HepG2 (cell line): ENCODE measurements at regions not wholly inside any gene's neighbourhood (a gene's known extent, or its start where the extent isn't known, plus 50 kb on each side); places are given as distances from the start of the nearest gene placed in this dataset.

ENCODE experiments used
- ATAC-seq: fragments of 200-7000 bp; cut with Tn5 transposase; 3 replicates; pipeline ENCODE4 v1.9.1; 2020; ENCODE audit warnings: mild to moderate bottlenecking, moderate library complexity
- BruUV-seq: library from RNA; stranded (reverse); fragments of 400-500 nt; replicated peaks from 2 replicates; lab custom pipeline; 2021; lab: Mats Ljungman, UMichigan
- CTCF ChIA-PET: fragments of 300-600 bp; formaldehyde crosslinking; extraction: SDS; loops from one replicate; lab custom pipeline; 2021; ENCODE audit warnings: low total read pairs, inconsistent platforms, low intra/inter-chr PET ratio; lab: Yijun Ruan, JAX
- POLR2A ChIA-PET: fragments of 350-600 bp; sonication (Branson Sonifier 250); formaldehyde crosslinking; loops from one replicate; lab custom pipeline; 2020; ENCODE audit warnings: antibody characterized with exemption, inconsistent platforms; lab: Yijun Ruan, JAX
- DNase-seq: peaks from one replicate; pipeline ENCODE4 v3.0.0-alpha.2; 2015; ENCODE audit warnings: low spot score
- FAIRE-seq: peaks from 3 replicates; lab custom pipeline; 2011; peaks lifted over from hg19 to GRCh38; lab: Jason Lieb, UNC
- H2AFZ ChIP-seq: one replicate; pipeline ENCODE4 v1.6.1; 2011; ENCODE audit warnings: low read length, inconsistent platforms
- H3K27ac ChIP-seq: fragments of 300-600 bp; 3 replicates; pipeline ENCODE4 v1.8.0; 2011; ENCODE audit warnings: mixed run types, mild to moderate bottlenecking, mixed read lengths, low read length, inconsistent platforms; ENCODE audit not compliant: insufficient read depth; ENCODE audit errors: extremely low read length
- H3K27me3 ChIP-seq, 2 experiments: fragments of 200-600 bp in 1 of 2; 2 replicates in 1 of 2; 3 replicates in 1 of 2; pipeline versions ENCODE4 v1.6.0 to v1.8.0; 2011; ENCODE audit warnings: low read length in 2 of 2, mild to moderate bottlenecking in 2 of 2, moderate library complexity in 2 of 2, inconsistent platforms in 1 of 2; ENCODE audit not compliant: insufficient read depth in 2 of 2, control insufficient read depth in 1 of 2
- H3K36me3 ChIP-seq, 2 experiments: fragments of 200-600 bp in 1 of 2; replicated peaks in 1 of 2; 2 replicates in 1 of 2; 3 replicates in 1 of 2; pipeline versions ENCODE4 v1.5.1 to v1.8.0; 2011; ENCODE audit warnings: low read length in 2 of 2, inconsistent platforms in 1 of 2; ENCODE audit not compliant: insufficient read depth in 2 of 2, control insufficient read depth in 1 of 2
- H3K4me1 ChIP-seq: 2 replicates; pipeline ENCODE4 v1.5.1; 2012; ENCODE audit warnings: low read length, inconsistent platforms; ENCODE audit not compliant: insufficient read depth
- H3K4me2 ChIP-seq: 2 replicates; pipeline ENCODE4 v1.6.0; 2011; ENCODE audit warnings: low read depth, low read length, inconsistent platforms
- H3K4me3 ChIP-seq, 3 experiments: fragments of 200-600 bp in 1 of 3; sonication (generic), shearing (Covaris generic) in 1 of 3; replicated peaks in 1 of 3; 2 replicates each; pipeline ENCODE4 v1.5.1; 2011 to 2016; ENCODE audit warnings: low read length in 3 of 3, inconsistent platforms in 2 of 3, low read depth in 2 of 3, mild to moderate bottlenecking in 2 of 3, control low read depth in 1 of 3, mixed read lengths in 1 of 3; ENCODE audit not compliant: insufficient read depth in 1 of 3
- H3K79me2 ChIP-seq: one replicate; pipeline ENCODE4 v1.6.1; 2011; ENCODE audit warnings: low read length, inconsistent platforms; ENCODE audit not compliant: insufficient read depth
- H3K9ac ChIP-seq: 2 replicates; pipeline ENCODE4 v1.6.0; 2011; ENCODE audit warnings: mild to moderate bottlenecking, low read depth, low read length, inconsistent platforms; ENCODE audit not compliant: insufficient read depth
- H3K9me3 ChIP-seq: 2 replicates; pipeline ENCODE4 v1.5.1; 2012; ENCODE audit warnings: mild to moderate bottlenecking, low read length
- H4K20me1 ChIP-seq: 2 replicates; pipeline ENCODE4 v1.6.0; 2011; ENCODE audit warnings: inconsistent platforms, mild to moderate bottlenecking, low read length, moderate library complexity; ENCODE audit not compliant: insufficient read depth
- FOXA3 ChIP-seq: IDR thresholded peaks from 2 replicates; pipeline ENCODE4 v1.6.1; 2016; ENCODE audit warnings: missing genetic modification reagents, missing compliant biosample characterization
- PPARG ChIP-seq: conservative IDR thresholded peaks from 2 replicates; pipeline ENCODE4 v1.6.1; 2016; ENCODE audit warnings: missing biosample characterization, missing genetic modification reagents
- SP5 ChIP-seq: IDR thresholded peaks from 2 replicates; pipeline ENCODE4 v1.6.1; 2016; ENCODE audit warnings: low read depth, borderline replicate concordance
- TAF15 ChIP-seq: fragments of 200-400 bp; formaldehyde crosslinking; IDR thresholded peaks from one replicate; pipeline ENCODE4 v1.6.1; 2018; ENCODE audit warnings: mild to moderate bottlenecking, low read depth, low read length; ENCODE audit not compliant: poor library complexity, severe bottlenecking
- ZFP37 ChIP-seq: sonication (generic); formaldehyde crosslinking; IDR thresholded peaks from 2 replicates; pipeline ENCODE4 v1.4.0; 2020; ENCODE audit warnings: missing genetic modification reagents, borderline replicate concordance
- ZNF253 ChIP-seq: sonication (generic); formaldehyde crosslinking; IDR thresholded peaks from 2 replicates; pipeline ENCODE4 v1.8.0; 2022; ENCODE audit warnings: mild to moderate bottlenecking, missing genetic modification reagents, borderline replicate concordance
- WGBS: methylation state at CpG from one replicate; pipeline ENCODE4 v1.1.6; 2017; ENCODE audit warnings: low lambda C conversion rate; 5-methylcytosine and 5-hydroxymethylcytosine counted together
- in situ Hi-C: cut with HindIII; loops from 2 replicates; pipeline ENCODE4 v1.10.0; 2017; ENCODE audit warnings: low pct_unique_long_range_greater_than_20kb; ENCODE audit not compliant: extremely low pct_ligation_motif_present
- intact Hi-C: fragments of 100-400 bp; cut with micrococcal nuclease; formaldehyde crosslinking; loops from one replicate; pipeline ENCODE4 v1.10.0; 2022; ENCODE audit not compliant: unreplicated experiment
- TF ChIP-seq, protein P1 (sequence below): sonication (generic); formaldehyde crosslinking; IDR thresholded peaks from 2 replicates; pipeline ENCODE4 v1.4.0; 2020; ENCODE audit warnings: low read depth, missing genetic modification reagents
- TF ChIP-seq, protein P2 (sequence below): sonication (generic); formaldehyde crosslinking; IDR thresholded peaks from 2 replicates; pipeline ENCODE4 v1.8.1; 2023; ENCODE audit warnings: mild to moderate bottlenecking, missing genetic modification reagents
- TF ChIP-seq, protein P3 (sequence below): sonication (generic); formaldehyde crosslinking; IDR thresholded peaks from 2 replicates; pipeline ENCODE4 v1.5.1; 2020; ENCODE audit warnings: missing genetic modification reagents, mild to moderate bottlenecking, borderline replicate concordance

DNA sequence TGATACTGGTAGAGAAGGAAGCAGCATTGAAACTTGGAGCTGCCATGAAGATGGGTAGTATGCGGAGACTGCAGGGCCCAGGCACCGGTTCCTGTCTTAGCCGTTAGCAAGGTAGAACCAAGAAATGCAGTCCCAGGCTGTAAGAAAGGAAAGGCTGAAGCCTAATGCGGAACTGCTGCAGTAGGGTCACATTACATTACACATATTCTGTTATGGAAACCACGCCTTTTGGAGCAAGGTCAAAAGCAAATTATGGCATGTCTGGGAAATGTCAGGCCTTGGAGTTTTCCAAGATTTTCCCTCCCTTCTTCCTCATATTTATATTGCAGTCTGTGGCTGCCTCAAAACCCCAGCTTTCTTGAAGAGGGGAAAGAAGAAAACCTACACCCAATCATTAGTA lies 204.8 kb upstream of the RASGEF1B start (continued):
- TF ChIP-seq SP5 (CRISPR knock-in tag) (no peak), ZNF253 (no peak)

DNA sequence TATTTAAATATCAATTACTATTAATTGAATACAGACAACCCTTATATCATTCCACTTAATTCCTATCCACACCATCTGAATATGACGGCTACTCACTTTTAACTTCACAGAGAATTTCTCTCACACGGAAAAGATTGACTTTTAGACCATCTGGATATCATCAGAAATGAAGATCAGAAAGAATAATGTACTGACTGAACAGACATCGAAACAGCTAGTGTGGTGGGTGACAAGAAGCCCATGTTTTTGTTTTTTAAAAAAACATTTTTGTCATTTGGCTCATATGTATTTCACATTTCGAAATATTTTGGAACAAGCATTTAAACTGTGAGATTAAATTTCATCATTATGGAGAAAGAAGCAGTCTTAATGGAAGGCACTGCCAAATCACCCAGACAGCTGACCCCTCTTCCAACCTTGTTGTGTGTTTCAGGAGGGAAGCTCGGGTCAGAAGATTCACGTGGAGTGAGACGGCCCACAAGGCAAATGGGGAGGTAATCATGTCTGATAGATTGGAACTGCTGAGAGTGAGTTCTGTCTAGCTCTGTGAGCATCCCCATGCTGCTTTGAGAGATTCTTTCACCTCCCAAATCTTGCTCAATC lies 204.2 kb upstream of the RASGEF1B start:
- Histone ChIP-seq H3K9me3 (no peaks in the 10 kb centered on the region), H3K4me1 (no peaks in the 10 kb centered on the region), H3K4me3 (no peak overlapping the region), H3K36me3 (no peaks in the 10 kb centered on the region), H2AFZ (no peak overlapping the region), H3K9ac (no peak overlapping the region), H4K20me1 (no peaks in the 10 kb centered on the region), H3K79me2 (no peaks in the 10 kb centered on the region), H3K27me3 (no peaks in the 10 kb centered on the region), H3K27ac (no peak overlapping the region), H3K4me2 (no peak overlapping the region)
- BruUV-seq, result no TSS peak
- no peak for TF ChIP-seq FOXA3 (CRISPR knock-in tag)
- ATAC-seq (no peak), DNase-seq (no peak), FAIRE-seq (no peak)
- POLR2A ChIA-PET, result no interaction called here
- intact Hi-C loops, result no loop called here
- CTCF ChIA-PET, result no interaction called here
- 20% methylated on average over 7 of the region's 7 CpGs for WGBS
- in situ Hi-C loops, result no loop called here

DNA sequence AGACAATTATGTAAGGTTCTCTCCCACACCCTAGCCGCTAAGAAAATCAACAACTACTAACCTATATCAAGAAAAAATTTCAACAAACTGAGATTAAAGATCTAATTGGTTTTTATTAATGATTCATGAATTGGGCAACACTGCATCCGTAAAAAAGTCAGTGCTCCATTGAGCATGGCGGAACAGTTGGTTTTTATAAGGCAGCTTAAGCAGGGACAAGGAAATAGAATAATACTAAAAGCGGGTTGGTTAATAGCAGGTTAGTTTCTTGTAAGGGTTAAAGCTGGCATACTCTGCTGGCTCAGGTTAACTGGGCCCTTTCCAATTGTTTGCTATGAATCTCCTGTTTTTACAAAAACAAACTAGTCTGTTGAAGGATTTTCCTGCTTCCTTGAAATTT lies 202.3 kb upstream of the RASGEF1B start:
- DNase-seq (no peak), FAIRE-seq (no peak), ATAC-seq (no peak)
- ChIA-PET POLR2A (no interaction called here), CTCF (no interaction called here)
- TF ChIP-seq, protein P1, sequence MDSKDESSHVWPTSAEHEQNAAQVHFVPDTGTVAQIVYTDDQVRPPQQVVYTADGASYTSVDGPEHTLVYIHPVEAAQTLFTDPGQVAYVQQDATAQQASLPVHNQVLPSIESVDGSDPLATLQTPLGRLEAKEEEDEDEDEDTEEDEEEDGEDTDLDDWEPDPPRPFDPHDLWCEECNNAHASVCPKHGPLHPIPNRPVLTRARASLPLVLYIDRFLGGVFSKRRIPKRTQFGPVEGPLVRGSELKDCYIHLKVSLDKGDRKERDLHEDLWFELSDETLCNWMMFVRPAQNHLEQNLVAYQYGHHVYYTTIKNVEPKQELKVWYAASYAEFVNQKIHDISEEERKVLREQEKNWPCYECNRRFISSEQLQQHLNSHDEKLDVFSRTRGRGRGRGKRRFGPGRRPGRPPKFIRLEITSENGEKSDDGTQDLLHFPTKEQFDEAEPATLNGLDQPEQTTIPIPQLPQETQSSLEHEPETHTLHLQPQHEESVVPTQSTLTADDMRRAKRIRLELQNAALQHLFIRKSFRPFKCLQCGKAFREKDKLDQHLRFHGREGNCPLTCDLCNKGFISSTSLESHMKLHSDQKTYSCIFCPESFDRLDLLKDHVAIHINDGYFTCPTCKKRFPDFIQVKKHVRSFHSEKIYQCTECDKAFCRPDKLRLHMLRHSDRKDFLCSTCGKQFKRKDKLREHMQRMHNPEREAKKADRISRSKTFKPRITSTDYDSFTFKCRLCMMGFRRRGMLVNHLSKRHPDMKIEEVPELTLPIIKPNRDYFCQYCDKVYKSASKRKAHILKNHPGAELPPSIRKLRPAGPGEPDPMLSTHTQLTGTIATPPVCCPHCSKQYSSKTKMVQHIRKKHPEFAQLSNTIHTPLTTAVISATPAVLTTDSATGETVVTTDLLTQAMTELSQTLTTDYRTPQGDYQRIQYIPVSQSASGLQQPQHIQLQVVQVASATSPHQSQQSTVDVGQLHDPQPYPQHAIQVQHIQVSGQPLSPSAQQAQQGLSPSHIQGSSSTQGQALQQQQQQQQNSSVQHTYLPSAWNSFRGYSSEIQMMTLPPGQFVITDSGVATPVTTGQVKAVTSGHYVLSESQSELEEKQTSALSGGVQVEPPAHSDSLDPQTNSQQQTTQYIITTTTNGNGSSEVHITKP (CRISPR knock-in tag), result no peak
- TF ChIP-seq ZFP37 (CRISPR knock-in tag), result no peak
- no peak for TF ChIP-seq TAF15
- TF ChIP-seq, protein P2, sequence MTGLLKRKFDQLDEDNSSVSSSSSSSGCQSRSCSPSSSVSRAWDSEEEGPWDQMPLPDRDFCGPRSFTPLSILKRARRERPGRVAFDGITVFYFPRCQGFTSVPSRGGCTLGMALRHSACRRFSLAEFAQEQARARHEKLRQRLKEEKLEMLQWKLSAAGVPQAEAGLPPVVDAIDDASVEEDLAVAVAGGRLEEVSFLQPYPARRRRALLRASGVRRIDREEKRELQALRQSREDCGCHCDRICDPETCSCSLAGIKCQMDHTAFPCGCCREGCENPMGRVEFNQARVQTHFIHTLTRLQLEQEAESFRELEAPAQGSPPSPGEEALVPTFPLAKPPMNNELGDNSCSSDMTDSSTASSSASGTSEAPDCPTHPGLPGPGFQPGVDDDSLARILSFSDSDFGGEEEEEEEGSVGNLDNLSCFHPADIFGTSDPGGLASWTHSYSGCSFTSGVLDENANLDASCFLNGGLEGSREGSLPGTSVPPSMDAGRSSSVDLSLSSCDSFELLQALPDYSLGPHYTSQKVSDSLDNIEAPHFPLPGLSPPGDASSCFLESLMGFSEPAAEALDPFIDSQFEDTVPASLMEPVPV, result no peak
- no peak for TF ChIP-seq PPARG (CRISPR knock-in tag)
- TF ChIP-seq, protein P3, sequence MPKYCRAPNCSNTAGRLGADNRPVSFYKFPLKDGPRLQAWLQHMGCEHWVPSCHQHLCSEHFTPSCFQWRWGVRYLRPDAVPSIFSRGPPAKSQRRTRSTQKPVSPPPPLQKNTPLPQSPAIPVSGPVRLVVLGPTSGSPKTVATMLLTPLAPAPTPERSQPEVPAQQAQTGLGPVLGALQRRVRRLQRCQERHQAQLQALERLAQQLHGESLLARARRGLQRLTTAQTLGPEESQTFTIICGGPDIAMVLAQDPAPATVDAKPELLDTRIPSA (CRISPR knock-in tag), result no peak
- 51% methylated on average over 4 of the region's 4 CpGs for WGBS
- Histone ChIP-seq H3K79me2 (no peaks in the 10 kb centered on the region), H3K4me1 (no peaks in the 10 kb centered on the region), H3K27me3 (no peaks in the 10 kb centered on the region), H3K9me3 (no peaks in the 10 kb centered on the region), H3K4me2 (no peak overlapping the region), H3K36me3 (no peaks in the 10 kb centered on the region), H3K27ac (no peak overlapping the region), H2AFZ (no peak overlapping the region), H3K4me3 (no peak overlapping the region), H3K9ac (no peak overlapping the region), H4K20me1 (no peaks in the 10 kb centered on the region)
- in situ Hi-C loops (no loop called here), intact Hi-C loops (no loop called here)
- no TSS peak for BruUV-seq
